ENCODE measurements at regions not wholly inside any gene's neighbourhood (a gene's known extent, or its start where the extent isn't known, plus 50 kb on each side); places are given as distances from the start of the nearest gene placed in this dataset.

GRCh38 chr2:104361414-104361813 lies 492.5 kb upstream of the POU3F3 start:
- Histone ChIP-seq H3K9ac (ENCODE audit: low read length) (no peak overlapping the region), H3K4me2 (ENCODE audit: low read length) (no peak overlapping the region), H3K27me3 (ENCODE audit: insufficient read depth, low read length) (no peaks in the 10 kb centered on the region), H3K9me3 (ENCODE audit: control insufficient read depth in 1 of 2, insufficient read depth in 1 of 2, low read depth in 1 of 2, low read length in 2 of 2) (peaks cover 3 to 28% of the 10 kb centered on the region in 2 experiments; a peak in 3 of 4 replicates), H2AFZ (ENCODE audit: low read depth, low read length, poor library complexity, severe bottlenecking) (no peak overlapping the region), H4K20me1 (ENCODE audit: insufficient read depth) (no peaks in the 10 kb centered on the region), H3K79me2 (ENCODE audit: insufficient read depth, low read length) (no peaks in the 10 kb centered on the region), H3K9me2 (ENCODE audit: insufficient read depth) (no peaks in the 10 kb centered on the region), H3K4me1 (ENCODE audit: control insufficient read depth in 1 of 2, insufficient read depth in 2 of 2, low read length in 2 of 2) (no peaks in the 10 kb centered on the region), H3K27ac (ENCODE audit: low read depth, low read length) (no peak overlapping the region), H3K4me3 (replicated peaks in 1 of 2; ENCODE audit: low read depth in 1 of 2, low read length in 2 of 2) (no peak overlapping the region), H3K36me3 (ENCODE audit: control insufficient read depth in 1 of 2, insufficient read depth in 2 of 2, low read length in 2 of 2) (no peaks in the 10 kb centered on the region)
- TF ChIP-seq EGR1 (IDR thresholded peaks at IDR 0.05; ENCODE audit: low read depth): no peak
- no peak for TF ChIP-seq ZFX (IDR thresholded peaks at IDR 0.05)
- TF ChIP-seq YY1 (IDR thresholded peaks at IDR 0.05; ENCODE audit: extremely low read depth, insufficient replicate concordance, low read depth, low read length): no peak
- TF ChIP-seq CEBPB (IDR thresholded peaks at IDR 0.05; ENCODE audit: low read depth): no peak
- no peak for TF ChIP-seq RAD21 (IDR thresholded peaks at IDR 0.05; ENCODE audit: low read depth)
- no peak for TF ChIP-seq EZH2phosphoT487 (IDR thresholded peaks at IDR 0.05; ENCODE audit: borderline replicate concordance)
- TF ChIP-seq TCF7L2 (IDR thresholded peaks at IDR 0.05; ENCODE audit: borderline replicate concordance, extremely low read depth, insufficient read depth, insufficient read length): no peak
- TF ChIP-seq REST (IDR thresholded peaks at IDR 0.05; ENCODE audit: low read depth): no peak
- TF ChIP-seq FOSL1 (IDR thresholded peaks at IDR 0.05; ENCODE audit: low read depth): no peak
- TF ChIP-seq POLR2AphosphoS5 (IDR thresholded peaks at IDR 0.05; ENCODE audit: low read depth, low read length): no peak
- no peak for TF ChIP-seq SIN3A (IDR thresholded peaks at IDR 0.05; ENCODE audit: low read depth)
- no peak for TF ChIP-seq ELF1 (IDR thresholded peaks at IDR 0.05; ENCODE audit: borderline replicate concordance, low read depth)
- no peak for TF ChIP-seq ZNF274 (IDR thresholded peaks at IDR 0.05; ENCODE audit: low read depth, low read length)
- ChIA-PET RAD21 (ENCODE audit: low non-redundant PET in 1 of 2, low total read pairs in 2 of 2, uncharacterized antibody in 2 of 2, unreplicated experiment in 2 of 2) (no interaction called here), CTCF (no interaction called here), POLR2A (no interaction called here)
- no peak for DNase-seq (ENCODE audit: low read depth, low spot score)
- intact Hi-C loops (cut with micrococcal nuclease): no loop called here
- no TSS peak for BruUV-seq (replicated peaks)
- ATAC-seq: no peak
